Caco-2 (cell line): ENCODE measurements at regions not wholly inside any gene's neighbourhood (a gene's known extent, or its start where the extent isn't known, plus 50 kb on each side); places are given as distances from the start of the nearest gene placed in this dataset.

Source experiments
- BruUV-seq: library from RNA; stranded (reverse); fragments of 400-500 nt; replicated peaks from 2 replicates; lab custom pipeline; 2021; lab: Mats Ljungman, UMichigan
- CTCF ChIA-PET: fragments of 300-600 bp; sonication (Branson Sonifier 250); formaldehyde crosslinking; loops from one replicate; lab custom pipeline; 2022; ENCODE audit warnings: antibody characterized with exemption; lab: Charles Lee
- POLR2A ChIA-PET: fragments of 300-600 bp; sonication (Branson Sonifier 250); formaldehyde crosslinking; loops from one replicate; lab custom pipeline; 2022; ENCODE audit warnings: antibody characterized with exemption; lab: Charles Lee
- DNase-seq, 2 experiments: peaks; one replicate each; pipeline versions ENCODE4 v3.0.0 to v3.0.0-alpha.2; 2020 to 2022
- H3K27me3 ChIP-seq: replicated peaks from 2 replicates; pipeline ENCODE4 v1.6.0; 2011; ENCODE audit warnings: low read length; ENCODE audit not compliant: control insufficient read depth, insufficient read depth
- H3K36me3 ChIP-seq: 2 replicates; pipeline ENCODE4 v1.5.1; 2011; ENCODE audit warnings: low read length; ENCODE audit not compliant: control insufficient read depth, insufficient read depth
- H3K4me1 ChIP-seq: fragments of 250-450 bp; sonication (Bioruptor Pico); 2 replicates; pipeline ENCODE4 v1.5.1; 2020; ENCODE audit warnings: mild to moderate bottlenecking
- H3K4me3 ChIP-seq: 2 replicates; pipeline ENCODE4 v1.5.1; 2011; ENCODE audit warnings: low read depth, mild to moderate bottlenecking, control low read depth, low read length
- H3K9me3 ChIP-seq: fragments of 250-450 bp; sonication (Bioruptor Pico); 2 replicates; pipeline ENCODE4 v1.5.1; 2020; ENCODE audit warnings: mild to moderate bottlenecking, moderate library complexity
- H3K27ac Mint-ChIP-seq: one replicate; pipeline ENCODE4 v1.8.0; 2022; ENCODE audit warnings: mixed read lengths; ENCODE audit not compliant: unreplicated experiment
- H3K27me3 Mint-ChIP-seq: one replicate; pipeline ENCODE4 v1.8.0; 2022; ENCODE audit warnings: mixed read lengths; ENCODE audit not compliant: insufficient read depth, unreplicated experiment
- H3K36me3 Mint-ChIP-seq: one replicate; pipeline ENCODE4 v1.8.0; 2022; ENCODE audit warnings: mild to moderate bottlenecking, mixed read lengths; ENCODE audit not compliant: insufficient read depth, unreplicated experiment
- H3K4me1 Mint-ChIP-seq: one replicate; pipeline ENCODE4 v1.8.0; 2022; ENCODE audit warnings: low read depth, mixed read lengths; ENCODE audit not compliant: unreplicated experiment
- H3K4me3 Mint-ChIP-seq: one replicate; pipeline ENCODE4 v1.8.0; 2022; ENCODE audit warnings: mild to moderate bottlenecking, moderate library complexity, mixed read lengths; ENCODE audit not compliant: unreplicated experiment
- H3K9me3 Mint-ChIP-seq: one replicate; pipeline ENCODE4 v1.8.0; 2022; ENCODE audit warnings: mixed read lengths; ENCODE audit not compliant: unreplicated experiment
- CTCF ChIP-seq, 2 experiments: fragments of 200-600 bp in 1 of 2; IDR thresholded peaks; 1 replicate in 1 of 2; 2 replicates in 1 of 2; pipeline versions ENCODE4 v1.5.1 to v1.8.0; 2011 to 2022; ENCODE audit warnings: antibody characterized with exemption in 1 of 2, control low read depth in 1 of 2, inconsistent platforms in 1 of 2, low read depth in 1 of 2, low read length in 1 of 2, mild to moderate bottlenecking in 1 of 2, moderate library complexity in 1 of 2; ENCODE audit not compliant: insufficient read depth in 1 of 2, severe bottlenecking in 1 of 2, unreplicated experiment in 1 of 2
- intact Hi-C: fragments of 100-400 bp; cut with micrococcal nuclease; formaldehyde crosslinking; loops from one replicate; pipeline ENCODE4 v1.10.0; 2022; ENCODE audit not compliant: unreplicated experiment

DNA sequence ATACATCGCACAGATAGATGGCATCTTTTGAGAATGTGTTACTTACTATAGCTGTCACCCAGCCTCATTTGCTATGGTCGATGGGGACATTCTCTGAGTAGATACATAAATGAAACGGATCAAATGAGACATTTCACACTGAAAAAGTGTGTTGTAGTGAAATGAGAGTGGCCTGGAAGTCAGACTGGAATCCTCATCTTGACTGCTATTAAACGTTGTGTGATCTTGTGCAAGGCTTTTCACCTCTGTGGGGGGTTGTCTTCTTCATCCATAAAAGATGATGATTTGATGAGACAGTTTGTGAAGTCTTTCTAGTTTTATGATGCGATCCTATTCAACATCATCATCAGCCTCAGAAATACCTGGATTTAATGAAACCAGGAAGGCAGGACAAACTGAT is 155.4 kb upstream of the MYO3A start:
- intact Hi-C loops, result no loop called here
- H3K27ac Mint-ChIP-seq, result no peak overlapping the region
- no peak overlapping the region for H3K4me3 ChIP-seq
- no peaks in the 10 kb centered on the region for H3K9me3 Mint-ChIP-seq
- no peaks in the 10 kb centered on the region; the same call in 1 of the 2 replicates for H3K27me3 ChIP-seq
- no peak for DNase-seq
- ChIA-PET POLR2A (no interaction called here), CTCF (no interaction called here)
- no peak overlapping the region for H3K4me3 Mint-ChIP-seq
- no peaks in the 10 kb centered on the region for H3K36me3 ChIP-seq
- TF ChIP-seq CTCF (IDR thresholded peaks at IDR 0.05; ENCODE audit: insufficient read depth in 1 of 2, low read depth in 1 of 2, low read length in 1 of 2, severe bottlenecking in 1 of 2, unreplicated experiment in 1 of 2), result no peak
- no peaks in the 10 kb centered on the region for H3K4me1 ChIP-seq
- no peaks in the 10 kb centered on the region for H3K9me3 ChIP-seq
- H3K27me3 Mint-ChIP-seq, result peaks cover 10% of the 10 kb centered on the region
- no TSS peak for BruUV-seq
- H3K36me3 Mint-ChIP-seq, result no peaks in the 10 kb centered on the region
- H3K4me1 Mint-ChIP-seq, result no peaks in the 10 kb centered on the region

- Mint-ChIP-seq H3K4me3 (no peak overlapping the region), H3K4me1 (no peaks in the 10 kb centered on the region), H3K27me3 (peaks cover 20% of the 10 kb centered on the region), H3K36me3 (no peaks in the 10 kb centered on the region), H3K9me3 (no peaks in the 10 kb centered on the region), H3K27ac (no peak overlapping the region)
- no peak for DNase-seq
- BruUV-seq, result no TSS peak
- no peak for TF ChIP-seq CTCF (IDR thresholded peaks at IDR 0.05; ENCODE audit: insufficient read depth in 1 of 2, low read depth in 1 of 2, low read length in 1 of 2, severe bottlenecking in 1 of 2, unreplicated experiment in 1 of 2)
- no peaks in the 10 kb centered on the region for H3K9me3 ChIP-seq
- POLR2A ChIA-PET, result no interaction called here
- H3K36me3 ChIP-seq, result no peaks in the 10 kb centered on the region
- intact Hi-C loops, result no loop called here
- H3K4me1 ChIP-seq, result no peaks in the 10 kb centered on the region
- H3K4me3 ChIP-seq, result no peak overlapping the region
- H3K27me3 ChIP-seq, result no peaks in the 10 kb centered on the region; the same call in 1 of the 2 replicates
- CTCF ChIA-PET, result interaction anchor here (0.7 kb wide), 1 partner anchor 50 kb away, joined by 3 read pairs; no protein-coding TSS in a partner anchor
Measured at GRCh38 chr10:25786161-25786560, 147.9 kb upstream of the MYO3A start.

DNA sequence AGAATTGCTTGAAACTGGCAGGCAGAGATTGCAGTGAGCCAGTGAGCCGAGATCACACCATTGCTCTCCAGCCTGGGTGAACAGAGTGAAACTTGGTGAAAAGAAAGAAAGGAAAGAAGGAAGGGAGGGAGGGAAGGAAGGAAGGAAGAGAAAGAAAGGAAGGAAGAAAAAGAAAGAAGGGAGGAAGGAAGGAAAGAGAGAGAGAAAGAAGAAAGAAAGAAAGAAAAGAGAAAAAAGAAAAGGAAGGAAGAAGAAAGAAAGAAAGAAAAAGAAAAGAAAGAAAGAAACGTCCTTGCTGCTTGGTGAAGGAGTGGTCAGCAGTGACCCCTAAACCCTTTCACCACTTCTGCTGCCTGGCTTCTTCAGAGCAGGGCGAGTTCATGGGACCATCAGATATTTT is 147.1 kb upstream of the MYO3A start:
- H3K27me3 Mint-ChIP-seq, result peaks cover 21% of the 10 kb centered on the region
- H3K9me3 ChIP-seq, result no peaks in the 10 kb centered on the region
- no peaks in the 10 kb centered on the region; the same call in 1 of the 2 replicates for H3K27me3 ChIP-seq
- H3K4me1 ChIP-seq, result no peaks in the 10 kb centered on the region
- no TSS peak for BruUV-seq
- no peak for TF ChIP-seq CTCF (IDR thresholded peaks at IDR 0.05; ENCODE audit: insufficient read depth in 1 of 2, low read depth in 1 of 2, low read length in 1 of 2, severe bottlenecking in 1 of 2, unreplicated experiment in 1 of 2)
- no peak for DNase-seq
- H3K4me1 Mint-ChIP-seq, result no peaks in the 10 kb centered on the region
- H3K4me3 Mint-ChIP-seq, result no peak overlapping the region
- ChIA-PET POLR2A (no interaction called here), CTCF (interaction anchor here (0.7 kb wide), 1 partner anchor 49 kb away, joined by 3 read pairs; no protein-coding TSS in a partner anchor)
- no peaks in the 10 kb centered on the region for H3K9me3 Mint-ChIP-seq
- H3K27ac Mint-ChIP-seq, result no peak overlapping the region
- no peaks in the 10 kb centered on the region for H3K36me3 Mint-ChIP-seq
- intact Hi-C loops, result no loop called here
- no peaks in the 10 kb centered on the region for H3K36me3 ChIP-seq
- no peak overlapping the region for H3K4me3 ChIP-seq
